ENCODE measurements at regions not wholly inside any gene's neighbourhood (a gene's known extent, or its start where the extent isn't known, plus 50 kb on each side); places are given as distances from the start of the nearest gene placed in this dataset.

DNA sequence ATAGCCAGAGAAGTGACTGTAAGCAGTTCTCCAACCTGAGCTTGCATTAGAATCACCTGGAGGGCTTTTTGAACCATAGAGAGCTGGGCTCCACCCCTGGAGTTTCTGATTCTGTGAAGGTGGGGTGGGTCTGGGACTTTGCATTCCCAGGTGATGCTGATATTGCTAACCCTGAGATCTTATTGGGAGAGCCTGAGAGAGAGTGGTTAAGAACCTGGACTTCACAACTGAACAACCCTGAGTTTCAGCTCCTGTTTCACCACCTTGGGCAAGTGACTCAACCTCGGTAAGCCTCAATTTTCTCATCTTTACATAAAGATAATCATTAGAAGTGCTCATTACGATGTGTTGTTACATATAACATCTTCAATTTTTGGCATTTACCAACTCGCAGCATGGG is 498.6 kb downstream of the EBF1 start:
- Histone ChIP-seq H3K79me2 (ENCODE audit: low read length) (no peaks in the 10 kb centered on the region), H3K9me2 (replicated peaks; ENCODE audit: insufficient read depth, low read length) (no peaks in the 10 kb centered on the region), H3K4me3 (ENCODE audit: low read length) (no peak overlapping the region), H3K9me3 (ENCODE audit: low read length) (no peaks in the 10 kb centered on the region), H3K27me3 (ENCODE audit: low read length) (no peaks in the 10 kb centered on the region), H3K4me1 (ENCODE audit: low read length) (0 out of 2 replicates have a peak, but pooled peaks cover 2% of the 10 kb centered on the region), H2AFZ (ENCODE audit: low read length) (no peak overlapping the region), H3K27ac (ENCODE audit: low read length) (no peak overlapping the region), H3K36me3 (ENCODE audit: insufficient read depth, low read length) (no peaks in the 10 kb centered on the region), H4K20me1 (ENCODE audit: insufficient read depth, low read depth, low read length) (no peaks in the 10 kb centered on the region), H3K9ac (ENCODE audit: low read length) (no peak overlapping the region), H3K4me2 (ENCODE audit: low read depth, low read length, poor library complexity, severe bottlenecking) (no peak overlapping the region)
- DNase-seq = no peak

DNA sequence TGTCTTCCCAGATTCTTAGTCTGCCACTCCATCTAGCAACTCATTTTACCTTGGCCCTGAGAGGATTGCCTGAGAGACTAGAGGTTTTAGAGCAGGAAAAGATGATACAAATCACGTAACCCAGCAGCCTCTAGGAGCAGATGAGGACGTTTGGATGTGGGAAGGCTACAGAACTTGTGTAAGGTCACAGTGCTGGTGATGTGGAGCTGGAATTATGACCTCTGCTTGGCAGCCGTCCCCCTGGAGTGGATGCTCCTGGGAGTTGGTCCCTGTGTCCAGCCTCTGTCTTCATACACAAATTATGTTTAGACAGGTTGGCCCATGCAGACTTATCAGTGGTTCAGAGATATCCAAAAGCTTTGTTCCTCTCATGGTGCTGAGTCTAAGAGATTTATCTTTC is 499.0 kb downstream of the EBF1 start:
- Histone ChIP-seq H3K4me3 (ENCODE audit: low read length) (no peak overlapping the region), H2AFZ (ENCODE audit: low read length) (no peak overlapping the region), H3K79me2 (ENCODE audit: low read length) (no peaks in the 10 kb centered on the region), H3K4me1 (ENCODE audit: low read length) (0 out of 2 replicates have a peak, but pooled peaks cover 2% of the 10 kb centered on the region), H3K9me3 (ENCODE audit: low read length) (no peaks in the 10 kb centered on the region), H3K27me3 (ENCODE audit: low read length) (no peaks in the 10 kb centered on the region), H3K9ac (ENCODE audit: low read length) (no peak overlapping the region), H3K27ac (ENCODE audit: low read length) (no peak overlapping the region), H3K36me3 (ENCODE audit: insufficient read depth, low read length) (no peaks in the 10 kb centered on the region), H3K9me2 (replicated peaks; ENCODE audit: insufficient read depth, low read length) (no peaks in the 10 kb centered on the region), H3K4me2 (ENCODE audit: low read depth, low read length, poor library complexity, severe bottlenecking) (no peak overlapping the region), H4K20me1 (ENCODE audit: insufficient read depth, low read depth, low read length) (no peaks in the 10 kb centered on the region)
- DNase-seq = no peak

DNA sequence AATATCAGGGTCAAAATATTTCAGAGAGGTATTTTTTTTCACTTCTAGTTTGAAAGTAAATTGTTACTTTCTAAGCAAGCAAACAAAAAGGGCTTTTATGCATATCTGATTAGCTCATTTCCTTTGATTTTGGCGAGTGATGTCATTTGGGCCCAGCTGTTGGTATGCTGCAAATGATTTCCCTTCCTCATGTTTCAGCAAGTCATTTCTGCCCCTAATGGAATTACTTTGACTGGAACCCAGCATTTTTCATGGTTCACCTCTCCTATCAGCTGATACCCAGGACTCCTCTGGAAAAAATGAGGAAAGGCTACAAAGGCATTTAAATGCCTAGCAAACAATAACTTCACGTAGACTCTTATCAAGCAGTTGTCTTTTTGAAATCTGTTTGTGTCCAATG is 500.6 kb downstream of the EBF1 start:
- Histone ChIP-seq H4K20me1 (ENCODE audit: insufficient read depth, low read depth, low read length) (no peaks in the 10 kb centered on the region), H3K4me3 (ENCODE audit: low read length) (no peak overlapping the region), H3K27ac (ENCODE audit: low read length) (no peak overlapping the region), H3K9me3 (ENCODE audit: low read length) (no peaks in the 10 kb centered on the region), H3K27me3 (ENCODE audit: low read length) (no peaks in the 10 kb centered on the region), H2AFZ (ENCODE audit: low read length) (no peak overlapping the region), H3K79me2 (ENCODE audit: low read length) (no peaks in the 10 kb centered on the region), H3K9me2 (replicated peaks; ENCODE audit: insufficient read depth, low read length) (no peaks in the 10 kb centered on the region), H3K36me3 (ENCODE audit: insufficient read depth, low read length) (no peaks in the 10 kb centered on the region), H3K4me2 (ENCODE audit: low read depth, low read length, poor library complexity, severe bottlenecking) (no peak overlapping the region), H3K4me1 (ENCODE audit: low read length) (0 out of 2 replicates have a peak, but pooled peaks cover 2% of the 10 kb centered on the region), H3K9ac (ENCODE audit: low read length) (no peak overlapping the region)
- DNase-seq = no peak

DNA sequence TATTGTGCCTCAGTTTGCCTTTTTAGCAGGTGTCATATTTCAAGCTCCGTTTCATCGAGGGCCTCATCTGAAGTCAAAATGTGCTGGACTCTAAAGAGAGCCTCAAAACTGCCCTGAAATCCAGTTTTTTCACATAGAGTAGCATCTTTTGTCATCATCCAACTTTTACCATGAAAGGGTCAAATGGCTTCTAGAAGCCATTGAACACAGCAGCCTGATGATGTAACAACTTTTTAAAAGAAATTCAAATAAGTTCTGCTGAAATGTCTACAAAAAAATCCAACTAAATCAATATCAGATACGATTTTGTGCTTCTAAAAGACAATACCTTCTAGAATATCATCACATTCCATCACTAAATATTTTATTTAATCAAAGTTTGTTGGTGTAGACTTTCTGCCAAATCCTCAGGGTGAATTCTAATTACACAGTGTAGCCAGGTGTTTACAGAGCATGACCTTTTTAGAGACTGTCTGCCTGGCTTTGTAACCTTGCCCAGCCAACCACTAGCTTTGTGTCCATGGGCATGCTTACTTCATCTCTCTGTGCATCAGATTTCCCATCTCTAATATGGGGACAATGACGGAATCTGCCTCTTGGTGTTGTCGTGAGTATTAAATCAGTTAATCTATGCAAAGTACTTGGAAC is 505.0 kb downstream of the EBF1 start:
- DNase-seq = no peak
- no peaks in the 10 kb centered on the region for H3K27me3 ChIP-seq (ENCODE audit: low read length)
- H3K4me2 ChIP-seq (ENCODE audit: low read depth, low read length, poor library complexity, severe bottlenecking) = no peak overlapping the region
- 0 out of 2 replicates have a peak, but pooled peaks cover 2% of the 10 kb centered on the region for H3K4me1 ChIP-seq (ENCODE audit: low read length)
- H3K27ac ChIP-seq (ENCODE audit: low read length) = no peak overlapping the region
- no peak overlapping the region for H3K4me3 ChIP-seq (ENCODE audit: low read length)
- no peaks in the 10 kb centered on the region for H3K36me3 ChIP-seq (ENCODE audit: insufficient read depth, low read length)
- no peaks in the 10 kb centered on the region for H3K79me2 ChIP-seq (ENCODE audit: low read length)
- H3K9me3 ChIP-seq (ENCODE audit: low read length) = no peaks in the 10 kb centered on the region
- H3K9ac ChIP-seq (ENCODE audit: low read length) = no peak overlapping the region
- H3K9me2 ChIP-seq (replicated peaks; ENCODE audit: insufficient read depth, low read length) = no peaks in the 10 kb centered on the region
- H4K20me1 ChIP-seq (ENCODE audit: insufficient read depth, low read depth, low read length) = no peaks in the 10 kb centered on the region
- H2AFZ ChIP-seq (ENCODE audit: low read length) = no peak overlapping the region

DNA sequence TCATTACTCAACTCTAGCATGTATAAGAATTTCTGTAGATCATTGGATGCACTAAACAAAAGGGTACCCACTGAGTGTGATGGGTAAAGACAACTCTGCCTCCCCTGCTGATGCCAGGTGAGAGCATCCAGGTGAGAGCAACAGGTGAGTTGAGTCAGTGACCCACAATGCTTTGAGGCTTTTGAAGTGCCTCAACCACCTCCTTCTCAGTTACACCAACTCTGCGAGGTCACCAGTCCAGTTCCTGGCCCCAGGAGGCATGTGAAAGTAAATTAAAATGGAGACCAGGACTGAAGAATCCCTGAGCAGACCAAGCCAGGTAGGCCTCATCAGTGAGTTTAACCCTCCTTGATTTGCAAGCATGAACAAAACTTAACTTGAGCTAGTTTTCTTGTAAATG is 505.8 kb downstream of the EBF1 start:
- Histone ChIP-seq H3K4me2 (ENCODE audit: low read depth, low read length, poor library complexity, severe bottlenecking) (no peak overlapping the region), H3K9me2 (replicated peaks; ENCODE audit: insufficient read depth, low read length) (no peaks in the 10 kb centered on the region), H2AFZ (ENCODE audit: low read length) (no peak overlapping the region), H3K9ac (ENCODE audit: low read length) (no peak overlapping the region), H3K36me3 (ENCODE audit: insufficient read depth, low read length) (no peaks in the 10 kb centered on the region), H3K27ac (ENCODE audit: low read length) (no peak overlapping the region), H3K9me3 (ENCODE audit: low read length) (no peaks in the 10 kb centered on the region), H3K27me3 (ENCODE audit: low read length) (no peaks in the 10 kb centered on the region), H3K4me3 (ENCODE audit: low read length) (no peak overlapping the region), H4K20me1 (ENCODE audit: insufficient read depth, low read depth, low read length) (no peaks in the 10 kb centered on the region), H3K4me1 (ENCODE audit: low read length) (0 out of 2 replicates have a peak, but pooled peaks cover 2% of the 10 kb centered on the region), H3K79me2 (ENCODE audit: low read length) (no peaks in the 10 kb centered on the region)
- no peak for DNase-seq

DNA sequence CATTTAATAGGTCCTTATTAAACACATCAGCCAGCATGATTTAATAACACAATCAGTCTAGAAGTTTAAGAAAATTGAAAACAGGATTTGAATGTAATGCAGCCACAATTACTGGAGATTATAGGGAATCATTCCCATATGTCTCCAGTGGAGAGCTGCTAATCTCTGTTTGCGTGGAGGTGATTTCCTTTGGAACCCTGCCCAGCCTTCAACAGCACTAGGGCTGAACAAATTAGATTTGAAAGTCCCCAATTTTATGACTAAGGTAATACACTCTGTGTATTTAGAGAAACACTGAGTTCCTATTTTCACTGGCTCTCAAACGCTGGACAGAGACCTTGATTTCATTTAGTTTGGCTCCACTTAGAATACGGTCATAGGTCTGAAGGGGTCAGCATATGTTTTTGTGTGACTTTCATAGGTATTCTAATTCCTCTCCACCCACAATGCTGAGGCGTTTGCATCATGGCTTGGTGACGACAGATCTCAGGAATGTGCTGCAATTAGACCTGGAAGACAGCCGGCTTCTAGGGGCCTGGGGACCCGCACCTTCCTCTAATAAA is 508.3 kb downstream of the EBF1 start:
- Histone ChIP-seq H3K36me3 (ENCODE audit: insufficient read depth, low read length) (no peaks in the 10 kb centered on the region), H3K79me2 (ENCODE audit: low read length) (no peaks in the 10 kb centered on the region), H3K9ac (ENCODE audit: low read length) (no peak overlapping the region), H3K4me1 (ENCODE audit: low read length) (no peaks in the 10 kb centered on the region), H3K9me2 (replicated peaks; ENCODE audit: insufficient read depth, low read length) (no peaks in the 10 kb centered on the region), H3K4me3 (ENCODE audit: low read length) (no peak overlapping the region), H2AFZ (ENCODE audit: low read length) (no peak overlapping the region), H3K4me2 (ENCODE audit: low read depth, low read length, poor library complexity, severe bottlenecking) (no peak overlapping the region), H3K27me3 (ENCODE audit: low read length) (no peaks in the 10 kb centered on the region), H4K20me1 (ENCODE audit: insufficient read depth, low read depth, low read length) (no peaks in the 10 kb centered on the region), H3K27ac (ENCODE audit: low read length) (no peak overlapping the region), H3K9me3 (ENCODE audit: low read length) (no peaks in the 10 kb centered on the region)
- no peak for DNase-seq

DNA sequence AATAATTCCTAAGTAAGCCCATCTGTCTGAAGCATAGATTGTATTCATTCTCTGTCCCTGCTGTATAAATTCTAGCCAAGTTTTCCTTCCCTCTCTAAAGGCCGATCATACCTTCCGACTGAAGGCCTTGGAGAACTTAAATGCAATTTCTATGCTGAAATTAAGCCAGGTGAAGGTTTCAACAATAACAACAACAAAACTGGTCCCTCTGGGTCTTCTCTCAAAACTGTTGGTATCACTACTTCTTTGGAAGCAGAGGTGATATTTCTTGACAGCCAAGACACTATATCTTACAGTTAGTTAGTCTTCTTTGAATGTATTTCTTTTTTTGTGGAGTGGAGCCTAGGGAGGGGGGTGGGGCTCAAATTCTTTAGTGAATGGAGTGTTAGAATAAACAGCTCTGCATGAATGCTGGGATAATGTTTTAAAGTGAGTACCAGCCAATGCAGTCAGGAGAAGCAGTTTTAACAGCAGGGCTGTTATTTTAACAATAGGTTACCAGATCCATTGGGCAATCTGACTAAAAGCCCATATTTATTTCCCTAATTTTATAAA is 508.9 kb downstream of the EBF1 start:
- Histone ChIP-seq H3K4me2 (ENCODE audit: low read depth, low read length, poor library complexity, severe bottlenecking) (no peak overlapping the region), H3K79me2 (ENCODE audit: low read length) (no peaks in the 10 kb centered on the region), H3K9me3 (ENCODE audit: low read length) (no peaks in the 10 kb centered on the region), H3K27ac (ENCODE audit: low read length) (no peak overlapping the region), H2AFZ (ENCODE audit: low read length) (no peak overlapping the region), H3K9me2 (replicated peaks; ENCODE audit: insufficient read depth, low read length) (no peaks in the 10 kb centered on the region), H4K20me1 (ENCODE audit: insufficient read depth, low read depth, low read length) (no peaks in the 10 kb centered on the region), H3K36me3 (ENCODE audit: insufficient read depth, low read length) (no peaks in the 10 kb centered on the region), H3K4me3 (ENCODE audit: low read length) (no peak overlapping the region), H3K4me1 (ENCODE audit: low read length) (no peaks in the 10 kb centered on the region), H3K9ac (ENCODE audit: low read length) (no peak overlapping the region), H3K27me3 (ENCODE audit: low read length) (no peaks in the 10 kb centered on the region)
- no peak for DNase-seq

DNA sequence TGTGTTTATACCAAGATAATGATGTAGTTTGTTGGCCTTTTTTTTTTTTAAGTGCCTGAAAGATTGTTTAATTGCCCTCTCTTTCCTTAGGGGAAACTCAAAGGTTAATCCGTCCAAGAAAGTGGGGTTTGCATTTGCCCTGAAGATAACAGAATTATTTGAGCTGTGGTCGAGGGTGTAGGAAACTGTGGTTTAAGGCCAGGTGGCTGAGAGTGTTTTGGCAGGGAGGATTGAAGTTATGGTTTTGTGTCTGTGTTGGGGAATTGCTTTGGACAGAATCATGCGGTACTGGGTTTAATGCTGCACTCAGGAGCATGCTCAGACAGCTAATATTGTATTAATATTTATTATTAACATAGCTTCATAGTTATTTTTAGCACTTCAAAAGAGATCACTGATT is 509.8 kb downstream of the EBF1 start:
- Histone ChIP-seq H3K9me3 (ENCODE audit: low read length) (no peaks in the 10 kb centered on the region), H2AFZ (ENCODE audit: low read length) (no peak overlapping the region), H4K20me1 (ENCODE audit: insufficient read depth, low read depth, low read length) (no peaks in the 10 kb centered on the region), H3K4me1 (ENCODE audit: low read length) (no peaks in the 10 kb centered on the region), H3K27ac (ENCODE audit: low read length) (no peak overlapping the region), H3K27me3 (ENCODE audit: low read length) (no peaks in the 10 kb centered on the region), H3K9me2 (replicated peaks; ENCODE audit: insufficient read depth, low read length) (no peaks in the 10 kb centered on the region), H3K9ac (ENCODE audit: low read length) (no peak overlapping the region), H3K79me2 (ENCODE audit: low read length) (no peaks in the 10 kb centered on the region), H3K4me3 (ENCODE audit: low read length) (no peak overlapping the region), H3K4me2 (ENCODE audit: low read depth, low read length, poor library complexity, severe bottlenecking) (no peak overlapping the region), H3K36me3 (ENCODE audit: insufficient read depth, low read length) (no peaks in the 10 kb centered on the region)
- DNase-seq = no peak
